ENCODE measurements at regions not wholly inside any gene's neighbourhood (a gene's known extent, or its start where the extent isn't known, plus 50 kb on each side); places are given as distances from the start of the nearest gene placed in this dataset.

DNA sequence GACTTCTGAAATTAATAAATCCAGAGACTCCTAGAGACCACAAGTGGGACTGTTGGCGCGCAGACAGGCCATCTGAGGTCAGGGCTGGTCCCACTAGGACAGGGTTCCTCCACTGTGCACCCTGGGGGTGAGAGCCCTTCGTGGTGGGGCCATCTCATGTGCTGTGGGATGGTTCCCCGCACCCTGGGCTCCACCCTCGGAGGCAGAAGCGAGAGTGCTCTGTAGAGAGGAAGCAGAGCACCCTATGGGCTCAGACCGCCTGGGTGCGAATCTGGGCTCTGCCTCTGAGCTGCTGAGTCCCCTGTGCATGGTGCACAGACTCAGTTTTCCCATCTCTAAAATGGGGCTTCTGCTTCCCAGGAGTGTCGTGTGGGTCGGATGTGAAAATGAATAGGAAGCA is 227.3 kb downstream of the NPHP4 start:
- no peak overlapping the region for H3K27ac Mint-ChIP-seq
- H3K27me3 Mint-ChIP-seq (ENCODE audit: insufficient read depth), result peaks cover 2% of the 10 kb centered on the region
- DNase-seq, result no peak
- TF ChIP-seq CTCF (IDR thresholded peaks at IDR 0.05), result no peak
- no peak overlapping the region for H3K4me3 Mint-ChIP-seq
- H3K9me3 Mint-ChIP-seq, result peaks cover 46% of the 10 kb centered on the region
- H3K4me1 Mint-ChIP-seq (ENCODE audit: low read depth), result no peaks in the 10 kb centered on the region
- no peaks in the 10 kb centered on the region for H3K36me3 Mint-ChIP-seq (ENCODE audit: low read depth)

DNA sequence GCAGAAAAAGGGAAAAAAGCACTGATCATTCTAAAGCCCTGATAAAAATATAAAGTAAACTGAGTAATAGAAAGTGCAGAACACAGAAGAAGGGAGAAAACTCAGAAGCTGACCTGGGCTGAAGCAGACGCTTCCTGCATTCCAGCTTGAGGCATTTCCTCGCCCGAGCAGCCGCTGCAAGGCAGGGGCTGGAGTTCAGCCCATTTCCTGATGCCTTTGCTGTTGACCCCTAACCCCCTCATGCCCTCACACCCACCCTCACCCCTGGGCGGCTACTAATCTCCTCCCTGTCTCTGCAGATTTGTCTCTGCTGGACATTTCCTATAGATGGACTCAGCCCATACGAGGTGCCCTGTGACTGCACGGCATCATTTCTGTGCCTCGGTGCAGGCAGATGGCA is 227.8 kb downstream of the NPHP4 start:
- Mint-ChIP-seq H3K36me3 (ENCODE audit: low read depth) (no peaks in the 10 kb centered on the region), H3K9me3 (peaks cover 46% of the 10 kb centered on the region), H3K4me1 (ENCODE audit: low read depth) (no peaks in the 10 kb centered on the region), H3K27ac (no peak overlapping the region), H3K4me3 (no peak overlapping the region), H3K27me3 (ENCODE audit: insufficient read depth) (peaks cover 2% of the 10 kb centered on the region)
- no peak for DNase-seq
- TF ChIP-seq CTCF (IDR thresholded peaks at IDR 0.05), result no peak

DNA sequence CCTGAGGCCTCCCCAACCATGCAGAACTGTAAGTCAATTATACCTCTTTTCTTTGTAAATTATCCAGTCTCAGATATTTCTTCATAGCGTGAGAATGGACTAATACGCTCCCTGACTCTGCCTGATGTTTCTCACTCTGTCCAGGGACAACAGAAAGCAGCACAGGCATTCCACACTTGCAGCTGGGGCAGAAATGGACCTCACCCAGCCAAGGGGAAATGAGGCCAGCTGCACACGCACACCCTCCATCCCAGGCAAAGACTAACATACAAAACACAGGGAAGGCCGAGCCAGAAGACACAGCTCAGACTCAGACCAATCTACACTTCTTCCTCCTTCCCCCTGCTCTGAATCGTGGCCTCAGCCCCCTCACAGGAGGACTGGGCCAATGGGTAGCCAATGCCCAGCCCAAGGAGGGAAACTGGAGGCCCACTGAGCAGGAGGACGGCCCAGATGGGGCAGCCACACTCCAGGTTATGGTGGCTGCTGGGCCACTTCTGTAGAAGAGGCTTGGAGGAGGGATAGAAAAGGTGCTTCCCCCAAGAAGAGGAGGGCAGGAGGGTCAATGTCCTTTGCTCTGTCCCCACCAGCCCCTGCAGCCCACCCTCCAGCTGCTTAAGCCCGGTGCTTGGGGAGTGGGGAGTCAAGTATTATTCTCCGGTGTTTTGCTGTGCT is 228.4 kb downstream of the NPHP4 start:
- Mint-ChIP-seq H3K36me3 (ENCODE audit: low read depth) (no peaks in the 10 kb centered on the region), H3K27me3 (ENCODE audit: insufficient read depth) (peaks cover 2% of the 10 kb centered on the region), H3K4me3 (no peak overlapping the region), H3K4me1 (ENCODE audit: low read depth) (no peaks in the 10 kb centered on the region), H3K9me3 (peaks cover 47% of the 10 kb centered on the region), H3K27ac (no peak overlapping the region)
- DNase-seq, result no peak
- TF ChIP-seq CTCF (IDR thresholded peaks at IDR 0.05), result no peak

- Mint-ChIP-seq H3K9me3 (peaks cover 39% of the 10 kb centered on the region), H3K27me3 (ENCODE audit: insufficient read depth) (peaks cover 4% of the 10 kb centered on the region), H3K4me3 (no peak overlapping the region), H3K4me1 (ENCODE audit: low read depth) (no peaks in the 10 kb centered on the region), H3K27ac (no peak overlapping the region), H3K36me3 (ENCODE audit: low read depth) (no peaks in the 10 kb centered on the region)
- TF ChIP-seq CTCF (IDR thresholded peaks at IDR 0.05), result no peak
- DNase-seq, result no peak
Observed at GRCh38 chr1:5758859-5759578, 233.2 kb downstream of the NPHP4 start.

DNA sequence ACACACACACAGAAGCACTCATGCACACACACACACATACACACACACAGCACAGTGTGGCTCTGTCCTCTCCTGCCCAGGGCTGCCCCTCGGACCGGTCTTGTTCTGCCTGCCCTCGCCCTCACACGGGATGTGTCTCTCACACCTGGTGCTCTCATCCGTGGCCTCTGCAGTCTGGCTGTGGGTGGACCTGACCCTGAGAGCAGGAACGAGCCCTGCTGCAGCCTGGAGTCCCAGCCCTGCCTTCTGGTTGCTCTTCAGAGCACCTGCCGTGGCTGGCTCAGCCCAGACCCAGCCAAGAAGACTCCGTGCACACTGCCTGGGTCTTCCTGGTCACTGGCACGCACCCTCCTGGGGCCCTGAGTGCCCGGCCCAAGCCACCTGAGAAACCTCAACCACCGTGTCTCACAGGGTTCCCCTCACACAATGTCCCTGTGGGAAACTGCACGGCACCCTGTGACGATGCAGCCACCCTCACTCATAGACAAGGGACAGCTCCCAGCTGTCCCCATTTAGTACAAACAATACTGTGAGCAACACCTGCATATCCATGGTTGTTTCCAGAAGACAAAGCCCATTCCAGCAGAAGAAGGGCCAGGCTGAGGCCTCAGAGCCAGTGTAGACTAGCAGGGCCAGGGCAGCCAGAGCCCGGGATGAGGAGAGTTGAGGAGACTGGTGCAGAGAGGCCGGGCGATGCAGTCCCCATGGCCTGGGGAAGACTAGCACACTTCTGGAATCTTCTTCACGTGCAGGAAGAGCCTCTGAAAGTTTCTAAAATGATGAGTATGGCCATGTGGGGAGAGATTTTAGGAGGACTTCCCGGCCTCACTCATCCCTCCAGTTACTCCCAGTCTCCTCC is 234.0 kb downstream of the NPHP4 start:
- no peak for TF ChIP-seq CTCF (IDR thresholded peaks at IDR 0.05)
- H3K27ac Mint-ChIP-seq, result no peak overlapping the region
- H3K36me3 Mint-ChIP-seq (ENCODE audit: low read depth), result no peaks in the 10 kb centered on the region
- no peak overlapping the region for H3K4me3 Mint-ChIP-seq
- H3K27me3 Mint-ChIP-seq (ENCODE audit: insufficient read depth), result peaks cover 4% of the 10 kb centered on the region
- no peaks in the 10 kb centered on the region for H3K4me1 Mint-ChIP-seq (ENCODE audit: low read depth)
- H3K9me3 Mint-ChIP-seq, result peaks cover 31% of the 10 kb centered on the region
- DNase-seq, result no peak
